B cell (primary cell): ENCODE measurements at regions not wholly inside any gene's neighbourhood (a gene's known extent, or its start where the extent isn't known, plus 50 kb on each side); places are given as distances from the start of the nearest gene placed in this dataset.

Experiments
- ATAC-seq: fragments of 200-7000 bp; cut with Tn5 transposase; one replicate; pipeline ENCODE4 v1.10.0; 2021; ENCODE audit warnings: low read depth, mild to moderate bottlenecking, moderate number of reproducible peaks, moderate library complexity
- CTCF ChIA-PET: fragments of 350-600 bp; sonication (Branson Sonifier 250); formaldehyde crosslinking; loops from one replicate; lab custom pipeline; 2021; ENCODE audit warnings: antibody characterized with exemption, inconsistent platforms; lab: Charles Lee
- POLR2A ChIA-PET: fragments of 350-600 bp; sonication (Branson Sonifier 250); formaldehyde crosslinking; loops from one replicate; lab custom pipeline; 2021; ENCODE audit warnings: antibody characterized with exemption; lab: Charles Lee
- DNase-seq: peaks from one replicate; pipeline ENCODE4 v3.0.0; 2013
- H2AFZ ChIP-seq: 2 replicates; pipeline ENCODE4 v1.6.1; 2012; ENCODE audit warnings: mild to moderate bottlenecking, low read depth, low read length; ENCODE audit not compliant: insufficient read depth, poor library complexity, severe bottlenecking
- H3K27ac ChIP-seq, 2 donors: 1 replicate in 1 of 2; 2 replicates in 1 of 2; pipeline ENCODE4 v1.5.1; 2012 to 2013; ENCODE audit warnings: low read length in 2 of 2, mild to moderate bottlenecking in 2 of 2, moderate library complexity in 1 of 2
- H3K27me3 ChIP-seq, 4 experiments: fragments of 200-600 bp in 1 of 4; sonication (generic) in 1 of 4; replicated peaks in 1 of 4; 1 replicate in 2 of 4; 2 replicates in 2 of 4; pipeline versions ENCODE4 v1.6.1 to v1.7.0; 2013 to 2016; ENCODE audit warnings: low read length in 3 of 4, mild to moderate bottlenecking in 2 of 4, mixed read lengths in 1 of 4, moderate library complexity in 1 of 4; ENCODE audit not compliant: insufficient read depth in 4 of 4, control insufficient read depth in 3 of 4; ENCODE audit errors: control extremely low read depth in 1 of 4
- H3K36me3 ChIP-seq, 2 experiments: replicated peaks in 1 of 2; 1 replicate in 1 of 2; 2 replicates in 1 of 2; pipeline versions ENCODE4 v1.6.1 to v1.7.1; 2013; ENCODE audit warnings: low read length in 1 of 2; ENCODE audit not compliant: insufficient read depth in 2 of 2, control insufficient read depth in 1 of 2; ENCODE audit errors: control extremely low read depth in 1 of 2, extremely low read depth in 1 of 2
- H3K4me1 ChIP-seq, 2 donors: fragments of 200-600 bp in 1 of 2; sonication (generic) in 1 of 2; 1 replicate in 1 of 2; 2 replicates in 1 of 2; pipeline versions ENCODE4 v1.5.1 to v1.6.1; 2013 to 2017; ENCODE audit warnings: low read length in 2 of 2; ENCODE audit not compliant: control insufficient read depth in 2 of 2, insufficient read depth in 2 of 2
- H3K4me2 ChIP-seq: replicated peaks from 2 replicates; pipeline ENCODE3; 2012; ENCODE audit warnings: mild to moderate bottlenecking, low read depth, low read length; ENCODE audit not compliant: poor library complexity, severe bottlenecking
- H3K4me3 ChIP-seq, 5 experiments: fragments of 200-600 bp in 1 of 5; sonication (generic) in 1 of 5; 1 replicate in 3 of 5; 2 replicates in 2 of 5; pipeline versions ENCODE4 v1.5.1 to v1.7.0; 2011 to 2016; ENCODE audit warnings: low read length in 4 of 5, mild to moderate bottlenecking in 4 of 5, low read depth in 2 of 5, control low read depth in 1 of 5, moderate library complexity in 1 of 5; ENCODE audit not compliant: insufficient read depth in 1 of 5; ENCODE audit errors: control extremely low read depth in 1 of 5, extremely low read depth in 1 of 5
- H3K79me2 ChIP-seq: fragments of 200-600 bp; sonication (generic); one replicate; pipeline ENCODE4 v1.6.0; 2016; ENCODE audit warnings: low read length; ENCODE audit not compliant: control insufficient read depth, insufficient read depth
- H3K9ac ChIP-seq: fragments of 200-600 bp; sonication (generic); 2 replicates; pipeline ENCODE4 v1.6.1; 2017; ENCODE audit warnings: mild to moderate bottlenecking, low read length, moderate library complexity
- H3K9me3 ChIP-seq, 3 donors: one replicate each; pipeline versions ENCODE4 v1.6.1 to v1.7.1; 2013; ENCODE audit warnings: low read length in 2 of 3; ENCODE audit not compliant: control insufficient read depth in 2 of 3, insufficient read depth in 1 of 3; ENCODE audit errors: control extremely low read depth in 1 of 3
- H4K20me1 ChIP-seq: 2 replicates; pipeline ENCODE4 v1.6.0; 2012; ENCODE audit warnings: mild to moderate bottlenecking, low read length; ENCODE audit not compliant: insufficient read depth, control insufficient read depth, poor library complexity, severe bottlenecking
- H3K27ac Mint-ChIP-seq: one replicate; pipeline ENCODE4 v1.8.0; 2021; ENCODE audit warnings: mixed read lengths
- H3K27me3 Mint-ChIP-seq: one replicate; pipeline ENCODE4 v1.8.0; 2021; ENCODE audit warnings: mixed read lengths
- H3K4me1 Mint-ChIP-seq: one replicate; pipeline ENCODE4 v1.8.0; 2021; ENCODE audit warnings: mixed read lengths
- H3K4me3 Mint-ChIP-seq: one replicate; pipeline ENCODE4 v1.8.0; 2021; ENCODE audit warnings: mixed read lengths
- H3K9me3 Mint-ChIP-seq: one replicate; pipeline ENCODE4 v1.8.0; 2022; ENCODE audit warnings: mixed read lengths; ENCODE audit not compliant: insufficient read depth
- EZH2 ChIP-seq: IDR thresholded peaks from 2 replicates; pipeline ENCODE4 v1.6.1; 2012; ENCODE audit warnings: borderline replicate concordance, low read depth, mild to moderate bottlenecking, moderate library complexity, low read length; ENCODE audit not compliant: insufficient read depth, poor library complexity, severe bottlenecking
- WGBS: methylation state at CpG from one replicate; pipeline ENCODE4 v1.1.5; 2013; ENCODE audit warnings: missing lambda C conversion rate; ENCODE audit not compliant: insufficient coverage; 5-methylcytosine and 5-hydroxymethylcytosine counted together
- intact Hi-C: fragments of 100-400 bp; cut with micrococcal nuclease; formaldehyde crosslinking; loops from one replicate; pipeline ENCODE4 v1.10.0; 2022
- TF ChIP-seq, protein P1 (sequence below): fragments of 200-600 bp; IDR thresholded peaks from one replicate; pipeline ENCODE4 v1.8.0; 2022; ENCODE audit warnings: antibody characterized with exemption, mild to moderate bottlenecking

DNA sequence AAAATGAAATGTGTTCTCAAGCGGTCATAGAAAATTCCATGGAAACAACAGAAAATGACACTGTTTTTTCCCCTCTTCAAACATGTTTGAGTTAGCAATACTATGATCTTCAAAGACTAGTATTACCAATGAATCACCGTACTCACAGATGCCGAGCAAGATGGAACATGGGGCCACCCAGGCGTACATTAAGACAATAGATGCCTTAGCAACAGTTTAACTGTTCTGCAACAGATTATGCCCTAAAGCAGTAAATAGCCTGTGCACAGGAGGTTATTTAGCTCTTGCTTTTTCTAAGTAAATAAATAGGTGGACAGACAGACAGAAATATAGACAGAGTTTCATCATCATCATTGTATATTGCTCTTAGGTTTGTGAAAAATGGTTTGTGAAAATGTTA, 284.0 kb upstream of the DEFB112 start:
- DNase-seq, result no peak
- Histone ChIP-seq H3K4me2 (no peak overlapping the region), H4K20me1 (no peaks in the 10 kb centered on the region), H3K27ac (no peak overlapping the region), H3K79me2 (no peaks in the 10 kb centered on the region), H3K36me3 (no peaks in the 10 kb centered on the region), H3K27me3 (no peaks in the 10 kb centered on the region), H3K9ac (no peak overlapping the region), H3K9me3 (no peaks in the 10 kb centered on the region), H3K4me3 (no peak overlapping the region), H3K4me1 (no peaks in the 10 kb centered on the region), H2AFZ (no peak overlapping the region)
- Mint-ChIP-seq H3K9me3 (peaks cover 8% of the 10 kb centered on the region), H3K4me1 (no peaks in the 10 kb centered on the region), H3K27ac (no peak overlapping the region), H3K4me3 (no peak overlapping the region), H3K27me3 (no peaks in the 10 kb centered on the region)
- ChIA-PET CTCF (no interaction called here), POLR2A (no interaction called here)
- intact Hi-C loops, result no loop called here
- no peak for TF ChIP-seq EZH2
- TF ChIP-seq, protein P1, sequence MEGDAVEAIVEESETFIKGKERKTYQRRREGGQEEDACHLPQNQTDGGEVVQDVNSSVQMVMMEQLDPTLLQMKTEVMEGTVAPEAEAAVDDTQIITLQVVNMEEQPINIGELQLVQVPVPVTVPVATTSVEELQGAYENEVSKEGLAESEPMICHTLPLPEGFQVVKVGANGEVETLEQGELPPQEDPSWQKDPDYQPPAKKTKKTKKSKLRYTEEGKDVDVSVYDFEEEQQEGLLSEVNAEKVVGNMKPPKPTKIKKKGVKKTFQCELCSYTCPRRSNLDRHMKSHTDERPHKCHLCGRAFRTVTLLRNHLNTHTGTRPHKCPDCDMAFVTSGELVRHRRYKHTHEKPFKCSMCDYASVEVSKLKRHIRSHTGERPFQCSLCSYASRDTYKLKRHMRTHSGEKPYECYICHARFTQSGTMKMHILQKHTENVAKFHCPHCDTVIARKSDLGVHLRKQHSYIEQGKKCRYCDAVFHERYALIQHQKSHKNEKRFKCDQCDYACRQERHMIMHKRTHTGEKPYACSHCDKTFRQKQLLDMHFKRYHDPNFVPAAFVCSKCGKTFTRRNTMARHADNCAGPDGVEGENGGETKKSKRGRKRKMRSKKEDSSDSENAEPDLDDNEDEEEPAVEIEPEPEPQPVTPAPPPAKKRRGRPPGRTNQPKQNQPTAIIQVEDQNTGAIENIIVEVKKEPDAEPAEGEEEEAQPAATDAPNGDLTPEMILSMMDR, result no peak
- WGBS, result 100% methylated on average over 2 of the region's 4 CpGs
- ATAC-seq, result no peak

DNA sequence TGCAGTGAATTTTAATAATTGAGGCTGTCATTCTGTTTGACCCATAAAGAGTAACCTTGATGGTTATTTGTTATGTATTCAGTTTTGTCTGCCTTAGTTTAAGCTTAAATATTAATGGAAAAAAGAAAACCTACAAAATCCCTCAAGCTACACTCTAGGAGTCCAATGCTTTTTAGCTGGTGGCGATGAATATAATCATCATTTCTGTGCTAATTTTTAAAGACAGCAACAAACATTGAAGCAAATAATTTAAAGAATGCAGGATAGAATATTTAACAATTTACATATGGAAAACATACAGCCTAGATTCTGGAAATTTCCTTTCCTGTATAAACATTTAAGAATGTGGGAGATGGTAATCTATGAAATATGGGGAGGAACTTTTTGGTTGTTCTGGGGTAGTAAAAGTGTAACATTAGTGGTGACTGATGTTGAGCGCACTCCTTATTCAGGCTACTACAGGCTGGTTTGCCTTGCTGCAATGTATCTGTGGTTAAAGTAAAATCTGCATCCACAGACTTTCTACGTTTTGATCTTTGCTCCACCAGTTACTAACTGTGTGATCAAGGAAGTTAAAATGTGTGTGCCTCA, 287.9 kb upstream of the DEFB112 start:
- H3K27me3 Mint-ChIP-seq, result no peaks in the 10 kb centered on the region
- H3K4me3 Mint-ChIP-seq, result no peak overlapping the region
- H3K27ac ChIP-seq, result no peak overlapping the region
- no peaks in the 10 kb centered on the region for H3K79me2 ChIP-seq
- H3K9ac ChIP-seq, result no peak overlapping the region
- no peaks in the 10 kb centered on the region for H3K36me3 ChIP-seq
- CTCF ChIA-PET, result no interaction called here
- H3K4me1 Mint-ChIP-seq, result no peaks in the 10 kb centered on the region
- no peaks in the 10 kb centered on the region for H4K20me1 ChIP-seq
- ATAC-seq, result no peak
- H3K9me3 Mint-ChIP-seq, result peaks cover 5% of the 10 kb centered on the region
- H3K4me1 ChIP-seq, result no peaks in the 10 kb centered on the region
- no peak for DNase-seq
- no peak overlapping the region for H3K27ac Mint-ChIP-seq
- POLR2A ChIA-PET, result no interaction called here
- H2AFZ ChIP-seq, result no peak overlapping the region
- WGBS, result 100% methylated on average over 1 of the region's 3 CpGs
- H3K9me3 ChIP-seq, result no peaks in the 10 kb centered on the region
- H3K4me3 ChIP-seq, result no peak overlapping the region
- H3K27me3 ChIP-seq, result no peaks in the 10 kb centered on the region
- intact Hi-C loops, result no loop called here
- TF ChIP-seq EZH2, result no peak
- TF ChIP-seq, protein P1, result no peak
- no peak overlapping the region for H3K4me2 ChIP-seq
